ENCODE measurements at regions not wholly inside any gene's neighbourhood (a gene's known extent, or its start where the extent isn't known, plus 50 kb on each side); places are given as distances from the start of the nearest gene placed in this dataset.
"Not testable (repeated sequence)": the region's sequence is repeated elsewhere in the genome, so short reads cannot be mapped to it uniquely, and the experiment has no call there.

GRCh38 chr18:55732227-55733106, 144.5 kb upstream of the TCF4 start:
- no peak for ATAC-seq
- intact Hi-C loops (cut with DNase I, micrococcal nuclease) = no loop called here

GRCh38 chr18:55731594-55732042, 143.6 kb upstream of the TCF4 start:
- TF ChIP-seq CTCF (IDR thresholded peaks at IDR 0.05) = no peak
- intact Hi-C loops (cut with DNase I, micrococcal nuclease) = no loop called here

More at GRCh38 chr18:55732227-55733106, 144.5 kb upstream of the TCF4 start:
- no peak for DNase-seq
- Histone ChIP-seq H3K4me3 (no peak overlapping the region), H3K9me3 (peaks cover 12% of the 10 kb centered on the region), H3K36me3 (ENCODE audit: low read depth) (no peaks in the 10 kb centered on the region), H3K4me1 (ENCODE audit: low read depth) (no peaks in the 10 kb centered on the region)
- no peak for TF ChIP-seq CTCF (IDR thresholded peaks at IDR 0.05)

DNA sequence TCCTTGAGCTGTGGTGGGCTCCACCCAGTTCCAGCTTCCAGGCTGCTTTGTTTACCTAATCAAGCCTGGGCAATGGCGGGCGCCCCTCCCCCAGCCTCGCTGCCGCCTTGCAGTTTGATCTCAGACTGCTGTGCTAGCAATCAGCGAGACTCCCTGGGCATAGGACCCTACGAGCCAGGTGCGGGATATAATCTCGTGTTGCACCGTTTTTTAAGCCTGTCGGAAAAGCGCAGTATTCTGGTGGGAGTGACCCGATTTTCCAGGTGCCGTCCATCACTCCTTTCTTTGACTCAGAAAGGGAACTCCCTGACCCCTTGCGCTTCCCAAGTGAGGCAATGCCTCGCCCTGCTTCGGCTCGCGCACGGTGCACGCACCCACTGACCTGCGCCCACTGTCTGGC, 133.0 kb upstream of the TCF4 start:
- intact Hi-C loops (cut with DNase I, micrococcal nuclease); H3K9me3 ChIP-seq; H3K4me3 ChIP-seq; DNase-seq; H3K36me3 ChIP-seq (ENCODE audit: low read depth); ATAC-seq; H3K4me1 ChIP-seq (ENCODE audit: low read depth): not testable (repeated sequence)

More at GRCh38 chr18:55731594-55732042, 143.6 kb upstream of the TCF4 start:
- no peaks in the 10 kb centered on the region for H3K4me1 ChIP-seq (ENCODE audit: low read depth)
- H3K36me3 ChIP-seq (ENCODE audit: low read depth) = no peaks in the 10 kb centered on the region
- no peak overlapping the region for H3K4me3 ChIP-seq
- H3K9me3 ChIP-seq = peaks cover 9% of the 10 kb centered on the region
- DNase-seq (no peak), ATAC-seq (no peak)

DNA sequence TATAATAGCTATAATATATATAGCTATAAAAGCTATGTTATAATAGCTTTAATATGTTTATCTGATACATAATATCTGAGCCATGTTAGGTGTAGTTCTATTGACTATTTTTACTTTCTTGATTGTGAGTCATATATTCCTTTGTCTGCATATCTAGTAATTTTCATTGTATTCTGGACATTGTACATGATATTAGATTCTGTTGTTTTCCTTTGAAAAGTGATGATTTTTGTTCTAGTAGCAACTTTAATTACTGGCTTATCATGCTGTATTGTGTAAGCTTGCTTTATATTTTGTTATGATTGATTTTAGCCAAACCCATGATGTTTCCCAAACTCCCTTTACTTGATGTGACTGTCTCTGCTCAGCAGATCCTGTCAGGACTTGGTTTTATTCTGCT, 125.7 kb upstream of the TCF4 start:
- TF ChIP-seq CTCF (IDR thresholded peaks at IDR 0.05) = no peak
- intact Hi-C loops (cut with DNase I, micrococcal nuclease) = no loop called here

GRCh38 chr18:55706898-55707297, 118.9 kb upstream of the TCF4 start:
- Histone ChIP-seq H3K4me1 (ENCODE audit: low read depth) (no peaks in the 10 kb centered on the region), H3K4me3 (no peak overlapping the region), H3K36me3 (ENCODE audit: low read depth) (no peaks in the 10 kb centered on the region), H3K9me3 (peaks cover 22% of the 10 kb centered on the region)
- no peak for DNase-seq
- intact Hi-C loops (cut with DNase I, micrococcal nuclease) = no loop called here
- no peak for TF ChIP-seq CTCF (IDR thresholded peaks at IDR 0.05)
- no peak for ATAC-seq

More for the DNA sequence above, 125.7 kb upstream of the TCF4 start:
- DNase-seq = no peak
- H3K4me1 ChIP-seq (ENCODE audit: low read depth) = no peaks in the 10 kb centered on the region
- H3K4me3 ChIP-seq = no peak overlapping the region
- ATAC-seq = no peak
- peaks cover 25% of the 10 kb centered on the region for H3K9me3 ChIP-seq
- H3K36me3 ChIP-seq (ENCODE audit: low read depth) = no peaks in the 10 kb centered on the region

GRCh38 chr18:55699233-55699765, 111.3 kb upstream of the TCF4 start:
- Histone ChIP-seq H3K4me1 (ENCODE audit: low read depth) (no peaks in the 10 kb centered on the region), H3K36me3 (ENCODE audit: low read depth) (no peaks in the 10 kb centered on the region), H3K4me3 (no peak overlapping the region), H3K9me3 (peaks cover 33% of the 10 kb centered on the region)
- no peak for DNase-seq
- ATAC-seq = no peak
- no peak for TF ChIP-seq CTCF (IDR thresholded peaks at IDR 0.05)
- intact Hi-C loops (cut with DNase I, micrococcal nuclease) = no loop called here

Measured in mucosa of descending colon (tissue), 3 donors.